ENCODE measurements at regions not wholly inside any gene's neighbourhood (a gene's known extent, or its start where the extent isn't known, plus 50 kb on each side); places are given as distances from the start of the nearest gene placed in this dataset.

GRCh38 chr7:115145512-115145911, 223.6 kb downstream of the MDFIC start:
- TF ChIP-seq CTCF (IDR thresholded peaks at IDR 0.05; ENCODE audit: borderline replicate concordance, control extremely low read depth, extremely low read depth, insufficient read depth, missing control alignments): no peak
- no peak for DNase-seq (ENCODE audit: low spot score)
- in situ Hi-C loops (cut with MboI; ENCODE audit: low sequenced_read_pairs, unreplicated experiment): no loop called here

DNA sequence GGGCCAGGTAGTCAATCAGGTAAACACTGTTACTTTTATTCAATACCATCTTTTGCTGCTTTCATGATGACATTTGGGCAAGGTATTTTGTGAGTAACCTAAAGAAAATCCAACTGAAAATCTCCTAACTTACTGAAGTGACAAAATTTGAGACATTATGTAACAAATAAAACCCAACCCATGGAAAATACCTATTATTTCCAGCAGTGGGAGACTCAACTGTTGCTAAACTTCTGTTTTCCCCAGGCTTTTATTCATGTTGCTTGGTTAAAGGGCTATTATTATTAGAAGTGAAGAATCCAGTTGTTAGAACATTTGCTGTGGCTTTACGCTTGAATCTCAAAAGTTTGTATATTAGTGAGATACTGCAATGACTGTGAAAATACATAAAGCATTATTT, 215.9 kb downstream of the MDFIC start:
- in situ Hi-C loops (cut with MboI; ENCODE audit: low sequenced_read_pairs, unreplicated experiment): no loop called here
- no peak for DNase-seq (ENCODE audit: low spot score)
- TF ChIP-seq CTCF (IDR thresholded peaks at IDR 0.05; ENCODE audit: borderline replicate concordance, control extremely low read depth, extremely low read depth, insufficient read depth, missing control alignments): no peak

- in situ Hi-C loops (cut with MboI; ENCODE audit: low sequenced_read_pairs, unreplicated experiment): no loop called here
- DNase-seq (ENCODE audit: low spot score): no peak
- no peak for TF ChIP-seq CTCF (IDR thresholded peaks at IDR 0.05; ENCODE audit: borderline replicate concordance, control extremely low read depth, extremely low read depth, insufficient read depth, missing control alignments)
Observed at GRCh38 chr7:115136796-115137443, 215.0 kb downstream of the MDFIC start.

DNA sequence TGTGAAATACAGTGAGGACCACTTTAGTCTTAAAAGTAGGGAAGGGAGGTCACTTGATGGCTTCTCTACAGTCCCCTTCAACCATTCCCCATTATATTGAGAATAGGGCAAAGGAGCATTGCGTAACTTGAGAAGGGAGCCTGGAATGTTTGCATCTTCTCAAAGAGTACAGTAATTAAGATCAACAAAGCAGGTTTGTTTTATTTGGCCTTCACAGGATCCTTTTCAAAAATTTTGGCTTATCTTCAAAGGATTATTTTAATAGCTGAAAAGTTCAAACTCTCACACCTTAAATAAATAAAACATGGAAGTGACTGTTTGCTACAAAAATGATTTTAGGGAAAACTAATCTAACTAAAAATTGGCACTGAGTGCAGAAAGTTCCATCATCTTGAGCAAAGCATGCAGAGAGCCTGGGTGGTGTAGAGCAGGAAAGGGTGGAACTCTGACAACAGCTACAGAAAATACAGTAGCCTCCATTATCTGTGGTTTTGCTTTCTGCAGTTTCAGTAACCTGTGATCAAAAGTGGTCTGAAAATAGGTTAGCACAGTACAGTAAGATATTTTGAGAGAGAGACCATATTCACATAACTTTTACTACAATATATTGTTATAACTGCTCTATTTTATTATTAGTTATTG, 214.0 kb downstream of the MDFIC start:
- no peak for TF ChIP-seq CTCF (IDR thresholded peaks at IDR 0.05; ENCODE audit: borderline replicate concordance, control extremely low read depth, extremely low read depth, insufficient read depth, missing control alignments)
- in situ Hi-C loops (cut with MboI; ENCODE audit: low sequenced_read_pairs, unreplicated experiment): no loop called here
- DNase-seq (ENCODE audit: low spot score): no peak

DNA sequence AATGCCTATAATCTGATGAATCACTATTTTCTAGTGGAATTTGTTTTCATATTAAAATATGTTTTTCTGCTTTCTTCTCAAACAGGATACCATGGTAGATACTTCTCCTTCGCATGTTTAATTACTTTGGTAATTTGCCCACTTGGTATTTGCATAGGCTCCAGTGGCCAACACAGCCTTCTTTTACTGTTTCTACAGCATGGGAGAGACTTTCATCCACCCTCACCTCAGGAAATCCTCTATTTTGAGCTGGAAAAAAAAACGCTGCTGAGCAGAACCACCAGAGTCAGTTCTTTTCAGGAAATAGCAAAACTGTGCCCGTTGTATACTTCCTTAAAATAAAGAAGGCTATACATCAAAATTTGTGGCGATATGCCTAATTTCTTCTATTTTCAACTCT, 213.3 kb downstream of the MDFIC start:
- DNase-seq (ENCODE audit: low spot score): no peak
- no peak for TF ChIP-seq CTCF (IDR thresholded peaks at IDR 0.05; ENCODE audit: borderline replicate concordance, control extremely low read depth, extremely low read depth, insufficient read depth, missing control alignments)
- in situ Hi-C loops (cut with MboI; ENCODE audit: low sequenced_read_pairs, unreplicated experiment): no loop called here

GRCh38 chr7:115133248-115133647, 211.4 kb downstream of the MDFIC start:
- no peak for TF ChIP-seq CTCF (IDR thresholded peaks at IDR 0.05; ENCODE audit: borderline replicate concordance, control extremely low read depth, extremely low read depth, insufficient read depth, missing control alignments)
- no peak for DNase-seq (ENCODE audit: low spot score)
- in situ Hi-C loops (cut with MboI; ENCODE audit: low sequenced_read_pairs, unreplicated experiment): no loop called here

All from GM13976 (cell line).